BLaER1 treated with 17β-estradiol and CSF1 and Interleukin-3, amounts not matched to agents 10 nM and 100 nM (cell line): ENCODE measurements at regions not wholly inside any gene's neighbourhood (a gene's known extent, or its start where the extent isn't known, plus 50 kb on each side); places are given as distances from the start of the nearest gene placed in this dataset.
A peak's percentile ranks its signal among the peaks of the same experiment; 100 is the strongest.

Source experiments
- H3K27ac ChIP-seq, 11 experiments: shearing (Covaris generic); formaldehyde crosslinking; 2 replicates each; pipeline ENCODE4 v1.8.1; 2022
- H3K27me3 ChIP-seq, 11 experiments: shearing (Covaris generic); formaldehyde crosslinking; 2 replicates each; pipeline ENCODE4 v1.8.1; 2022
- H3K36me3 ChIP-seq, 11 experiments: shearing (Covaris generic); formaldehyde crosslinking; 2 replicates each; pipeline ENCODE4 v1.8.1; 2022
- H3K4me1 ChIP-seq, 10 experiments: shearing (Covaris generic); formaldehyde crosslinking; 2 replicates each; pipeline ENCODE4 v1.8.1; 2022
- H3K4me2 ChIP-seq, 11 experiments: shearing (Covaris generic); formaldehyde crosslinking; 2 replicates each; pipeline ENCODE4 v1.8.1; 2022
- H3K4me3 ChIP-seq, 10 experiments: shearing (Covaris generic); formaldehyde crosslinking; 2 replicates each; pipeline ENCODE4 v1.8.1; 2022
- H3K9ac ChIP-seq, 11 experiments: shearing (Covaris generic); formaldehyde crosslinking; 2 replicates each; pipeline ENCODE4 v1.8.1; 2022
- H3K9me3 ChIP-seq, 11 experiments: shearing (Covaris generic); formaldehyde crosslinking; replicated peaks in 1 of 11; 2 replicates each; pipeline ENCODE4 v1.8.1; 2022
- H4K20me1 ChIP-seq, 11 experiments: shearing (Covaris generic); formaldehyde crosslinking; 2 replicates each; pipeline ENCODE4 v1.8.1; 2022
- Cebpa-rat ChIP-seq, 11 experiments: shearing (Covaris generic); IDR thresholded peaks; 2 replicates each; pipeline ENCODE4 v1.8.1; 2022

- Histone ChIP-seq H3K36me3 (no peaks in the 10 kb centered on the region), H3K4me1 (peaks cover 0 to 14% (median 9%) of the 10 kb centered on the region in 10 experiments; a peak in 9 of 20 replicates), H4K20me1 (no peaks in the 10 kb centered on the region), H3K9me3 (peaks cover 0 to 18% (median 12%) of the 10 kb centered on the region in 11 experiments; a peak in 19 of 22 replicates), H3K4me2 (no peak overlapping the region), H3K27ac (no peak overlapping the region), H3K4me3 (no peak overlapping the region), H3K27me3 (no peaks in the 10 kb centered on the region), H3K9ac (no peak overlapping the region)
- no peak for TF ChIP-seq Cebpa-rat (IDR thresholded peaks at IDR 0.05)
These were observed 142.3 kb downstream of the PMP22 start for GRCh38 chr17:15122857-15123256.

- no peak overlapping the region for H3K9ac ChIP-seq
- TF ChIP-seq Cebpa-rat (IDR thresholded peaks at IDR 0.05) = no peak
- no peaks in the 10 kb centered on the region for H4K20me1 ChIP-seq
- no peaks in the 10 kb centered on the region for H3K36me3 ChIP-seq
- H3K9me3 ChIP-seq = peaks cover 11 to 33% (median 26%) of the 10 kb centered on the region in 11 experiments
- H3K27ac ChIP-seq = no peak overlapping the region
- no peak overlapping the region for H3K4me2 ChIP-seq
- peaks cover 0 to 14% (median 9%) of the 10 kb centered on the region in 10 experiments; a peak in 9 of 20 replicates for H3K4me1 ChIP-seq
- no peak overlapping the region for H3K4me3 ChIP-seq
- H3K27me3 ChIP-seq = no peaks in the 10 kb centered on the region
These were observed 143.7 kb downstream of the PMP22 start for GRCh38 chr17:15121426-15121825.

GRCh38 chr17:15119968-15120367, 145.2 kb downstream of the PMP22 start:
- Histone ChIP-seq H3K4me3 (no peak overlapping the region), H3K9me3 (peaks cover 26 to 43% (median 36%) of the 10 kb centered on the region in 11 experiments), H3K27me3 (no peaks in the 10 kb centered on the region), H3K9ac (no peak overlapping the region), H3K36me3 (no peaks in the 10 kb centered on the region), H4K20me1 (no peaks in the 10 kb centered on the region), H3K27ac (no peak overlapping the region), H3K4me1 (peaks cover 0 to 14% (median 9%) of the 10 kb centered on the region in 10 experiments; a peak in 9 of 20 replicates), H3K4me2 (no peak overlapping the region)
- TF ChIP-seq Cebpa-rat (IDR thresholded peaks at IDR 0.05) = no peak

GRCh38 chr17:15117239-15117638, 147.9 kb downstream of the PMP22 start:
- no peaks in the 10 kb centered on the region for H3K27me3 ChIP-seq
- no peak for TF ChIP-seq Cebpa-rat (IDR thresholded peaks at IDR 0.05)
- H3K9ac ChIP-seq = no peak overlapping the region
- H3K4me2 ChIP-seq = no peak overlapping the region
- no peaks in the 10 kb centered on the region for H3K36me3 ChIP-seq
- no peak overlapping the region for H3K27ac ChIP-seq
- H4K20me1 ChIP-seq = no peaks in the 10 kb centered on the region
- H3K9me3 ChIP-seq = peaks cover 32 to 59% (median 47%) of the 10 kb centered on the region in 11 experiments
- no peak overlapping the region for H3K4me3 ChIP-seq
- no peaks in the 10 kb centered on the region for H3K4me1 ChIP-seq

GRCh38 chr17:15112846-15113617, 152.1 kb downstream of the PMP22 start:
- Histone ChIP-seq H3K36me3 (no peaks in the 10 kb centered on the region), H3K27ac (no peak overlapping the region), H3K27me3 (no peaks in the 10 kb centered on the region), H3K4me1 (peaks cover 9 to 30% (median 26%) of the 10 kb centered on the region in 10 experiments), H3K4me2 (no peak overlapping the region), H4K20me1 (no peaks in the 10 kb centered on the region), H3K4me3 (no peak overlapping the region), H3K9me3 (peaks cover 32 to 66% (median 55%) of the 10 kb centered on the region in 11 experiments), H3K9ac (no peak overlapping the region)
- no peak for TF ChIP-seq Cebpa-rat (IDR thresholded peaks at IDR 0.05)

GRCh38 chr17:15109608-15110007, 155.5 kb downstream of the PMP22 start:
- Histone ChIP-seq H3K9ac (no peak overlapping the region), H3K4me1 (peaks cover 9 to 30% (median 26%) of the 10 kb centered on the region in 10 experiments), H3K4me2 (peak overlapping the region in 8 of 11 experiments; percentile 61 to 87 (median 75); a peak in 13 of 22 replicates), H3K36me3 (no peaks in the 10 kb centered on the region), H4K20me1 (no peaks in the 10 kb centered on the region), H3K4me3 (no peak overlapping the region), H3K27ac (peak overlapping the region in 7 of 11 experiments; percentile 51 to 78 (median 74); a peak in 8 of 22 replicates), H3K27me3 (no peaks in the 10 kb centered on the region), H3K9me3 (peaks cover 2 to 32% (median 22%) of the 10 kb centered on the region in 11 experiments; a peak in 19 of 22 replicates)
- no peak for TF ChIP-seq Cebpa-rat (IDR thresholded peaks at IDR 0.05)

GRCh38 chr17:15108992-15109391, 156.1 kb downstream of the PMP22 start:
- Histone ChIP-seq H3K4me2 (peak overlapping the region in 5 of 11 experiments; percentile 10 to 30 (median 20); a peak in 3 of 22 replicates), H3K27me3 (no peaks in the 10 kb centered on the region), H3K27ac (no peak overlapping the region), H3K9ac (no peak overlapping the region), H3K4me3 (no peak overlapping the region), H3K4me1 (peaks cover 9 to 30% (median 26%) of the 10 kb centered on the region in 10 experiments), H3K36me3 (no peaks in the 10 kb centered on the region), H3K9me3 (peaks cover 0 to 26% (median 20%) of the 10 kb centered on the region in 11 experiments; a peak in 17 of 22 replicates), H4K20me1 (no peaks in the 10 kb centered on the region)
- no peak for TF ChIP-seq Cebpa-rat (IDR thresholded peaks at IDR 0.05)

- no peak overlapping the region for H3K27ac ChIP-seq
- no peak overlapping the region for H3K9ac ChIP-seq
- no peak overlapping the region for H3K4me3 ChIP-seq
- H3K9me3 ChIP-seq = peaks cover 0 to 7% (median 6%) of the 10 kb centered on the region in 11 experiments; a peak in 14 of 22 replicates
- no peaks in the 10 kb centered on the region for H3K36me3 ChIP-seq
- no peaks in the 10 kb centered on the region for H3K27me3 ChIP-seq
- TF ChIP-seq Cebpa-rat (IDR thresholded peaks at IDR 0.05) = no peak
- no peaks in the 10 kb centered on the region for H4K20me1 ChIP-seq
- peaks cover 9 to 25% (median 23%) of the 10 kb centered on the region in 10 experiments for H3K4me1 ChIP-seq
- no peak overlapping the region for H3K4me2 ChIP-seq
These were observed 158.6 kb downstream of the PMP22 start for GRCh38 chr17:15106540-15106939.

- no peak overlapping the region for H3K4me2 ChIP-seq
- H3K4me3 ChIP-seq = no peak overlapping the region
- no peak overlapping the region for H3K27ac ChIP-seq
- H3K36me3 ChIP-seq = no peaks in the 10 kb centered on the region
- no peak overlapping the region for H3K9ac ChIP-seq
- H3K27me3 ChIP-seq = no peaks in the 10 kb centered on the region
- no peaks in the 10 kb centered on the region for H3K4me1 ChIP-seq
- no peaks in the 10 kb centered on the region for H4K20me1 ChIP-seq
- no peaks in the 10 kb centered on the region for H3K9me3 ChIP-seq
- no peak for TF ChIP-seq Cebpa-rat (IDR thresholded peaks at IDR 0.05)
These were observed 161.3 kb downstream of the PMP22 start for GRCh38 chr17:15103785-15104184.
